GM19395 (cell line): ENCODE measurements at regions not wholly inside any gene's neighbourhood (a gene's known extent, or its start where the extent isn't known, plus 50 kb on each side); places are given as distances from the start of the nearest gene placed in this dataset.
"Not testable (repeated sequence)": the region's sequence is repeated elsewhere in the genome, so short reads cannot be mapped to it uniquely, and the experiment has no call there.

ENCODE experiments used
- ATAC-seq: cut with Tn5 transposase; IDR thresholded peaks from one replicate; pipeline ENCODE4 v1.9.1; 2021; ENCODE audit warnings: mild to moderate bottlenecking, moderate library complexity; ENCODE audit not compliant: unreplicated experiment

DNA sequence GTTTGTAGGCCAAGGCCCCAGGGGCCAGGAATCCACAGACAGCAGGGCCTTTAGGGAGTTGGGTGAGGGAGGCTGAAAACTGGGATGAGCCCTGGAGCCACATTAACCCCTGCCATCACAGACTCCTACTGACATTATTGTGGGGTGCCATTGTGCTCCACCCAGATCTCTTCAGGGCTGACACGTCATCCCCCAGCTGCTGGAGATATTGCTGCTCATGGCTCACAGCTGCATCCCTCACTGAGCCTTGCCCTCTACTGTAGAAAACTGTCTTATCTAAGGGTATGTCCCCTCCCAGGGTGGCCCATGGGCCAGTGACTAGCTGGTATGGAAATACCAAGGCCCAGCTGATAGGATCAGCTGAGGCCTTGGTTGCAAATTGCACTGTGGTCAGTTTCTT is 87.3 kb upstream of the PRR23C start:
- no peak for ATAC-seq

DNA sequence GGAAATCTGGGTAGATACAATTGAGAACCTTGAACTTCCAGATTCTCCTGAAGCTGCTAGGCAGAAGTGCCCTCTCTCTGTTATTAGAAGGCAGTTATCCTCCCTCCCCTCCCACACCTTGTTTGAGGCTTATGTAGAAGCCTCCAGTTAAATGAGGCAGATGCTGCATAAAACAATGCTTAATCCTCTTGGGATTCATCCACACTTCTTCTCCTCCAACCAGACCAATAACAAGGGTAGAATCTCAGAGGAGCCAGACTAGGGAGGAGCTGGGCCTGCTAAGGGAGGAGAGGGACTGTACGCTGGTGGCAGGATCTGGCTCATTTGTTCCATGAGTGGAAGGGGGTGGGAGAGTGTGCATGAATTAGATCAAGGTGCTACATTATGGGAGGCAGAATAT is 88.3 kb upstream of the PRR23C start:
- ATAC-seq = no peak

DNA sequence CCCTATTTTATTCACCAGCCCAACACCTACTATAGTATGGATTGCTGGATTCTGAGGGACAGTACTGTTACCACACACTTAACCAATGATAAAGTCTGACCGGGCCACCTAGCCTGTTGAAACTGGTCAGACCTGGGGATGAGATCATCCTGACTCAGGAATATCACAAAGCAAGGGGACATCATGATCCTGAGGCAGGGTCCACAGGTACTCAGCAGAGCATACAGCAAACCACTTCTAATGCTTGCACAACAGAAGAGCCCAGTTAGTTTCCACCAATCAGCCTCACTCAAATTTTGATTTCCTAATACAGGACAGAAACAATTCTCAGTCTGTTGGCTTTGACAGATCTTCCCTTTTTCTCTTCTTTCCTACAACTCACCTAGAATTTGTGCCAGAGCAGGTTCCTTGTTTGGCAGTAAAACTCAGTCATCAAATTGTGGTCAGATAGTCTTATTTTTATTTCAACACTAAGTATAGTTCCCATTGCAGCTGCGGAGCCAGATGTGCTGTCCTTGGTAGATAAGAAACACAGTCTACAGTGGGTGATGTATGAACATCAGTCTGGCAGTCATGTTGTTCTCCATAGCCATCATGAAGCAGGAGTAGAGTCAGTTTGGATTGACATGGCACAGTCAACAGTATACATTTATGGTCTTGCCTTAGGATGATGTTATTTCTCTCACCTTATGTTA is 90.1 kb upstream of the PRR23C start:
- ATAC-seq = no peak

DNA sequence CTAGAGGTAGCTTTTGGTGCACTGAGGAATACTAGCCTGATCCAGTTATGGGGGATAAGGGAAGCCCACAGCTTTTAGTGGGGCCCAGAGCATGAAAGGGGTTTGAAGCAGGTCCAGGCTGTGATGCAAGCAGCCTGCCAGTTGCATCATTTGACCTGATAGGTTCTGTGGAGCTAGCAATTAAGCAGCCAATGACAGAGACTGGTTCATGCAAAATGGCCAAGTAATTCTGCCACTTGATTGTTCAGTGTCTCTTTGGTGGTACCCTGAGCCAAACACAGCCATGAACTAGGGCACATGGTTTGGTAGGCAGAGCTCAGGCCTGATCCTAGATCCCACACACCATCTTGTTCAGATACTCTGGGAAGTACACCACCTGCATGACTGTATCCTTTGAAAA is 91.0 kb upstream of the PRR23C start:
- no peak for ATAC-seq

DNA sequence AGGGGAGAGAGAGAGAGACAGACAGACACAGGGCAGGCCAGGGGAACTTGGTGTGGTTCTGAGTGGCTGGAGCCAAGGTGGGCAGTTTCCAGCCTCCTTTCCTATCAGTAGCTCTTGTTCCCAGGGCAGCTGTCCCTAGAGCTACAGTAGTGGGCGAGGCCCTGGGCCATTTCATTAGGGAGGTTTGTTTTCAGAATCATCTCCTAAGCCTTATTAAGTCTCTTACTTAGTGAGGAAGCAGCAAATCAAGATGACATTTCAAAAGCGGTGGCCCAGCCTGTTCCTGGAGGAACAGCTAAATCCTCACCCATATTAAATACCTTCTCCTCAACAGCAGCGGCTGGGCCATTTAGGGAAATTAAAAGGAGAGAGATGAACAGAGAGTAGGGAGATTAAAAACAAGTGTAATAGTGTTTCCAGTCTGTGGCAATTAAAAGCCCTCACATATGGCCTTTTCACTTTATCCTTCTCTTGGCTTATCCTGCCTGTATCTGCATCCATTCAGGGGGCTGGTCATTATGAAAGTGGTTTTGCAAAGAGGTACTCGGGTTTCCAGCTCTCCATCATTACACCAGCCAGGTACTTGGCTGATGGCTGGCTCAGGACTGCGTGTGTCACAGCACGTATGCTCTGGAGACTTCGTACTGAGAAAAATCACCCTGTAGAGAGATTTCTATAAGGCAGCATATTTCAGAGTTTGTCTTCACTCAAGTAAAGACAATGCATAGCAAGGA is 91.9 kb upstream of the PRR23C start:
- ATAC-seq = no peak

DNA sequence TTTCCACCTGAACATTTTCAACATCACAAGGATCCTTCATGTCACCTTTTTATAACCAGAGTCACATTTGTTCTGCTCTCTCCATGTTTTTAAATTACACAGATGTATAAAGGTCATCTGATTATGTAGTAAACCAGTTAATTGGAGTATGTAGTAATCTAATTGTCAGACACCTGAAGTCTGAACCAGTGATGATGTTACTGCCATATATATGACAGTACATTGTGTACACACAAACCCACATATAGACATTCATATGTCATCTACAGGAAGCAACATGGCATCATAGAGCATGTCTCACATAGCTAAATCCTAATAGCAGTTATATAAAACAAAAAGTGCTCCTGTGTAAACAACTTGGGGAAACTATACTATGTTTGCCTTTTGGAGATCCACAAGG is 95.9 kb upstream of the PRR23C start:
- ATAC-seq = no peak

DNA sequence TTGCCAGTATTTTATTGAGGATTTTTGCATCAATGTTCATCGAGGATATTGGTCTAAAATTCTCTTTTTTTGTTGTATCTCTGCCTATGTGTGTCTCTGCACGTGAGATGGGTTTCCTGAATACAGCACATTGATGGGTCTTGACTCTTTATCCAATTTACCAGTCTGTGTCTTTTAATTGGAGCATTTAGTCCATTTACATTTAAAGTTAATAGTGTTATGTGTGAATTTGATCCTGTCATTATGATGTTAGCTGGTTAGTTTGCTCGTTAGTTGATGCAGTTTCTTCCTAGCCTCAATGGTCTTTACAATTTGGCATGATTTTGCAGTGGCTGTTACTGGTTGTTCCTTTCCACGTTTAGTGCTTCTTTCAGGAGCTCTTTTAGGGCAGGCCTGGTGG is 101.3 kb upstream of the PRR23C start:
- ATAC-seq = not testable (repeated sequence)

DNA sequence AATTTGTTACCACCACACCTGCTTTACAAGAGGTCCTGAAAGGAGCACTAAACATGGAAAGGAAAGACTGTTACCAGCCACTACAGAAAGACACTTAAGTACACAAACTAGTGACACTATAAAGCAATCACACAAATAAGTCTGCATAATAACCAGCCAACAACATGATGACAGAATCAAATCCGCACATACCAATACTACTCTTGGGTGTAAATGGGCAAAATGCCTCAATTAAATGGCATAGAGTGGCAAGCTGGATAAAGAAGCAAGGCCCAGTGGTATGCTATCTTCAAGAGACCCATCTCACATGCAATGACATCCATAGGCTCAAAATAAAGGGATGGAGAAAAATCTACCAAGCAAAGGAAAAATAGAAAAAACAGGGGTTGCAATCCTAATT is 106.8 kb upstream of the PRR23C start:
- no peak for ATAC-seq

DNA sequence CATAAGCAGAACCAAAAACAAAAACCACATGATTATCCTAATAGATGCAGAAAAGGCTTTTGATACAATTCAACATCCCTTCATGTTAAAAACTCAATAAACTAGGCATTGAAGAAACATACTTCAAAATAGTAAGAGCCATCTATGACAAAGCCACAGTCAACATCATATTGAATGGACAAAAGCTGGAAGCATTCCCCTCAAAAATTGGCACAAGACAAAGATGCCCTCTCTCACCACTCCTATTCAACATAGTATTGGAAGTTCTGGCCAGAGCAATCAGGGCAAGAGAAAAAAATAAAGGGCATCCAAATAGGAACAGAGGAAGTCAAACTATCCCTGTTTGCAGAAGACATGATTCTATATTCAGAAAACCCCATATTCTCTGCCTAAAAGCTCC is 108.7 kb upstream of the PRR23C start:
- not testable (repeated sequence) for ATAC-seq

DNA sequence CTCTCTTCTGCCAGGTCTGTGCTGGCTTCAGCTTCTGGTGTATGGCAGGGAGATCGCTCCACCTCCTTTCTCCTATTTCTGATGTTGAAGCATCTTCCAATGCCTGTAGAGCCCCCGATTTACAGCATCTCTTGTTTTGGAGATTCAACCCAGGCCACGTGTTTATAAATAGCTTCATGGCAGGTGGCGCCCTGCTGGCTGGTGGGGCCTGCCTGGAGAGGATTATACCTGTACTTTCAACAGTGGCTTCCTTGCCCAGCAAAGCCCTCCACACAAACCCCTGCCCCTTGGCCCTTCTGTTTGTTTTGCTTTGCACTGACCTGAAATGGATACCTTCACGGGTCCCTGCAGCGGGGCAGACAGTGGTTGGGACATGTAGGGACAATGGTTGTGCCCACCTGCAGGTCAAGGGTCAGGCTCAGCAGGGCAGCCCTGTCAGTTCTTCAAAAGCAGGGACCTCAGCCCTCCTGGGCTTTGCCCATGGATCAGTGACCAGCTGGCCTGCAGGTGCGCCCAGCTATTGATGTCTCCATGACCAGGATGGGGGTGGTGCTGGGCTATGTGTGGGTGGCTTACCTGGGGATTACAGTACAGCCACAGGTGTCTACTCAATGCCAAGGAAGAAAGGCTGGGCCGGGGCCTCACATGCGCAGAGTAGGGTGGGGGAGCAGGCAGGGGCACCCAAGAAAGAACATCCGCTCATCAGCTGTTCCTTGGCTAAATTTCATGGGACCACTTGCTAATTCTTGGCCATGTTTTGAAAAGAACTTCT is 112.7 kb upstream of the PRR23C start:
- no peak for ATAC-seq

DNA sequence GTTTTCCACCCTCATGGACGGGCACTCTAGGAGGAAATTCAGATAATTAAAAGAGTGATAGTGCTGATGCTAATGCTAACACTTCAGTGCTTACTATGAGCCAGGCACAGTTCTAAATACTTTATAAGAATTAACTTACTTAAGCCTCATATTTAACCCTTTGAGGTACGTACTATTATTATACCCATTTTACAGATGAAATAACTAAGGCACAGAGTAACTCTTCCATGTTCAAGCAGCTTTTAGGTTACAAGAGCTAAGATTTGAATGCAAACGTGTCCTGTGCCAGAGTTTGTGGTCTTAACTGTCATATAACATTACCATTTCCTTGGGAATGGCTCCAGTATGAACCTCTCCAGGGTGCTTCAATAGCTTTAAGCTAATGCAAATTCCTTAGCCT is 114.7 kb upstream of the PRR23C start:
- no peak for ATAC-seq

DNA sequence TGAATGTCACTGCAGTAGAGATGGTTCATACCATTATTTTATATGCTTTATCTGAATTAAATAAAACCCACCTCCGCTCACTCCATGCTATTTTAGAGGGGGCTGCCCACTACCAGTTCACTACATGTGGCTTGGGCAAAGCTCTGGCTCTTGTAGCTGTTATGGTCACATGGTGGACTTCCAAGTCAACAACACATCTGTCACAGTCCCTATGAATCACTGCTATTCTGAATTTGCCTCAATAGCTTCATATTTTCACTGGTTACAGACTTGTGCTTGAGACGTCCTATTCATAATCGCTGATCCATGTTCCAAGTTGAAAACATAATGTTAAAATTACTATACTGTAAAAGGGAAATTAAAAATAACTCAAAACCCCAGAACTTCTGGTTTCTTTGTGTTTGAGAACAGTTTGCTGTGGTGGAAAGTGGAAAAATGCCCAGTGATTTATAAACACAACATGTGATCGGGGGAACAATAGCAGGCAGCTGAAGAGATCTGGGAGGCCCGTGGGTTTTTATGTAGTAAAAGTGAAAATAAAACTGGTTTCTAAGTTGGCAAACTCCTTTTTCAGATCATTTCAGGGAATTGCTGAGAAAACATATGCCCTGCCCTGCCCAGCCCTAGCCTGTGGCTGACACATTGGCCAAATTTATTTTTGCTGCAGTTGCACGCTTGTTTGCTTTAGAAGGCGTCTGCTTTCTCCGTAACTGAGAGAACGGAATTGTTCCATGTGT is 128.8 kb upstream of the PRR23C start:
- no peak for ATAC-seq

DNA sequence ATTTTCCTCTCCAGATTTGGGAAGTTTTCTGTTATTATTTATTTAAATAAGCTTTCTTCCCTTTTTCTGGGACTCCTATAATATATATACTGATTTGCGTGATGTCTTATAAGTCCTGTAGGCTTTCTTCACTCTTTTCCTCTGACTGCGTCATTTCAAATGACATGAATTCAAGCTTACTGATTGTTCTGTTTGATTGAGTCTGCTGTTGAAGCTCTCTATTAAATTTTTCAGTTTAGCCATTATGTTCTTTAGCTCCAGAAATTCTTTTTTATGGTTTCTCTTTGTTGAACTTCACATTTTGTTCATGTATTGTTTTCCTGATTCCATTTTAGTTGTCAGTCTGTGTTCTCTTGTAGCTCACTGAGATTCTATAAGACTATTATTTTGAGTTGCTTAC is 135.8 kb upstream of the PRR23C start:
- ATAC-seq = no peak

DNA sequence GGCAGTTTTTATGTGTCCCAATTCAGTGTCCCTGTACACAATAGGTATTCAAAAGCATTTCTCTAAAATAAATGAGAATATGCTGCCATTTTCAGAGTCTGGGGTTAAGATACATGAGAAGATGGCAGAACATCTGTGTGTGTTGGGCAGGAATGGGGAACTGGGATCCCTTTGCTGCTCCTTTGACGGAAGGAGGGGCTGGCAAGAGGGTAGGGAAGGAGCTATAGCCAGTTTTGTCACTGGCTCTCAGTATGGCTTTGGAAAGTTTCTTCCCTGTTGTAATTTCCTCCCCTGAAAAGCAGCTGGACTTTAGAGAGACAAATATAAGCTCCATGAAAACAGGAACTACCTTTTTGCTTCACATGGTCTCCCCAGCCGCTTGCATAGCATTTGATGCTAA is 137.5 kb upstream of the PRR23C start:
- no peak for ATAC-seq

DNA sequence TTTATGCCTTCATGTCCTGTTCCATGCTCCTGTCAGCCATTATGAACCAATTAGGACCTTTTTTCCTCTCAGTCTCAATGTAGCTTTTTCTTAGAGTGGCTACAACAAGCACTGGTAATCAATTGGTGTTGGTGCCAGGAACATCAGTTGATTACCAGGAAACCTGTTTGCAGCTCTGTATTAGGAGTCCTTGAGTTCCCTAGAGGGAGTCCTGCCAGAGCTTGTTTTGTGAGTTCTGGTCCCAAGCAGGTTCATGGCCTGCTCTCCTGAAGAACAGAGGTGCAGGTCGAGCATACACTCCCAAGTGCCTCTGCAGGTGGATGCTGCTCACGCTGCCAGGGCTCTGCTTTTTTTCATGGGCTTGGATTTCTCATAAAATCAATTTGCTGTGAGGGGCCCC is 137.9 kb upstream of the PRR23C start:
- ATAC-seq = no peak

DNA sequence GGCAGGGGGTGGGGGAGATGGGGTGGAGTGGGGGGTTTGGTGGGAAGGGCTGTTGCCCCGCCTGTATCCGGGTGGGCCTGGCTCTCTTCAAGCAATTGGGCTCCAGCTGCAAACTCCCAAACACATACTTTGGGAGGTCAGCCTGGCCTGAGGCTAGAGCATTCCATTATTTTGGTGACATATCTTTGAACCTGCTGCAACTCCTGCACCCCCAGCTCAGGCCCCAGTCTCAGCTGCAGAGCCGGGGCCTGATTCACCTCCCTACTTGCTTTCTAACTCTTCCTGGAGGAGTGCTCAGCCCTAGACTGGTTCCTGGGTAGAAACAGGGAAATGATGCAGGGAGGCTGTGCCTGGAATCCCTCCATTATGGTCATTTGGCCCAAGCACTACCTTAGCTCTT is 140.8 kb upstream of the PRR23C start:
- no peak for ATAC-seq

DNA sequence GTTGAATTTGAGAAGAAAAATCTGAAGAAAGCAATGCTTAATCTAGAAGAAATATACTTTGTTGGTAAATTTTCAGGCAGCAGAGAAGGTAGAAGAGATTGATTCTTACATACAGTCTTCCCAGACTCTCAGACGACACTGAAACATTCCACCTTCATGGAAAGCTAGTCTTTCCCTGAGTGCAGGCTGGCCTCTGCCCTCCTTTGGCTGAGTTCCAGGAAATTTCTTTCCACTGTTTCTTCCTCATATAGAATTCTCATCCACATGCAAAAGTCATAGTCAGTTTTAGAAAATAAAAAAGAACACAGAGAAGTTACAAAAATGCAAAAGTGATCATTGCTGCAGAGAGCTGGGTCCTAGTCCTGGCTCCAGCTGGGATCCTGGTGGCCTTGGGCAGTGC is 142.5 kb upstream of the PRR23C start:
- ATAC-seq = no peak

DNA sequence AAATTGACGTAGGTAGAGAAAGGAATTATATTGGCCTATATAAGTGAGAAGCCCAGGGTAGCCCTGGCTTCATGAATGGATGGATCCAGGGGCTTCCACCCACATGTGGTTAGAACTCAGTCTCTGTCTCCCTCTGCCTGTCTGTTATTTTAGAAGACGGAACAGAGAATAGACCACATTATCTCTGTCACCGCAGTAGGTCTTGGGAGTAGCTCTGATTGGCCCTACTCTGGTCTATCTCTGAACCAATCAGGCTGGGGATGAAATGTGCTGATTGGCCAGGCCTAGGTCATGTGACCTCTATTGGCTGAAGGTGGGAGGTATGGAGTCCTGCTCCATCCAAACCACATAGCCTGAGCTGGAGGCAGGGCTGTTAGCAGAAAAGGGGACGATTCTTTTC is 143.0 kb upstream of the PRR23C start:
- ATAC-seq = no peak

DNA sequence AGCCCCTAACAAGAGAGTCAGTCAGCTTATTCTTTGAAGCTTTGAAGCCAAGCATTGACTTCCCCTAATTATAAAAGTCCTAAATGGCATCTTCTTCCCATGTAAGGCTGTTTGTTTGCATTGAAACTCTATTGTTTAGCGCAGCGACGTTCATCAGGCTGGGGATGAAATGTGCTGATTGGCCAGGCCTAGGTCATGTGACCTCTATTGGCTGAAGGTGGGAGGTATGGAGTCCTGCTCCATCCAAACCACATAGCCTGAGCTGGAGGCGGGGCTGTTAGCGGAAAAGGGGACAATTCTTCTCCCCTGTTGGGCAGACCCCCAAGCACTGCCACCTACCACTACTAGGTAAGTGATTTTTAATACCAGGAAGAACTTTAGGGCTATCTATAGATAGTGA is 145.3 kb upstream of the PRR23C start:
- no peak for ATAC-seq

DNA sequence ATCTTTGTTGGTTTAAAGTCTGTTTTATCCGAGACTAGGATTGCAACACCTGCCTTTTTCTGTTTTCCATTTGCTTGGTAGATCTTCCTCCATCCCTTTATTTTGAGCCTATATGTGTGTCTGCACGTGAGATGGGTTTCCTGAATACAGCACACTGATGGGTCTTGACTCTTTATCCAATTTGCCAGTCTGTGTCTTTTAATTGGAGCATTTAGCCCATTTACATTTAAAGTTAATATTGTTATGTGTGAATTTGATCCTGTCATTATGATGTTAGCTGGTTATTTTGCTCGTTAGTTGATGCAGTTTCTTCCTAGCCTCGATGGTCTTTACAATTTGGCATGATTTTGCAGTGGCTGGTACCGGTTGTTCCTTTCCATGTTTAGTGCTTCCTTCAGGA is 149.4 kb upstream of the MRPS22 start:
- not testable (repeated sequence) for ATAC-seq

DNA sequence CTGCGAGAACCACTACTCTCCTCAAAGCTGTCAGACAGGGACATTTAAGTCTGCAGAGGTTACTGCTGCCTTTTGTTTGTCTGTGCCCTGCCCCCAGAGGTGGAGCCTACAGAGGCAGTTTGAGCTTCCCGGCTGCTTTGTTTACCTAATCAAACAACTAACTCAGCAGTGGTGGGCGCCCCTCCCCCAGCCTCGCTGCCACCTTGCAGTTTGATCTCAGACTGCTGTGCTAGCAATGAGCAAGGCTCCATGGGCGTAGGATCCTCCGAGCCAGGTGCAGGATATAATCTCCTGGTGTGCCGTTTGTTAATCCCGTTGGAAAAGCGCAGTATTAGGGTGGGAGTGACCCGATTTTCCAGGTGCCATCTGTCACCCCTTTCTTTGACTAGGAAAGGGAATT is 147.7 kb upstream of the MRPS22 start:
- not testable (repeated sequence) for ATAC-seq
